ENCODE measurements at regions not wholly inside any gene's neighbourhood (a gene's known extent, or its start where the extent isn't known, plus 50 kb on each side); places are given as distances from the start of the nearest gene placed in this dataset.

DNA sequence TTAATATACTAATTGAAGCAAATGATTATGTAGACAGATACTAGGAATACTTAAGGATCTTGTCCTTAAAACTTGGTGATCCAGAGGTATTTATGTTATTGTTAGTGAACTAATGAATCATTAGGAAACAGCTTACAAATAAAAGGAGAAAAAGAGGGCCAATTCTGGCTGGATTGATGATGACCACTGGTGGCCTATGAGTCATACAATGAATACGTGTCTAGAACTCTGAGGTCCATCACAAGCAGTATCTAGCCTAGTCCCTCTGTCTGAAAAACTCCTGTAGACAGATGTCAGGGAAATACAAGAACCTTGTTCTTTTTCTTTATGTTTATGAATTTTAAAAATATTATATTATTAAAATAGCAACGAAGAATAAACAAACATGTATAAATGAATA lies 51.7 kb upstream of the RTL1 start:
- DNase-seq (ENCODE audit: insufficient read length) (no peak), FAIRE-seq (no peak)
- TF ChIP-seq TAF1 (IDR thresholded peaks at IDR 0.05; ENCODE audit: borderline replicate concordance, low read depth, low read length) (no peak), POLR2AphosphoS5 (IDR thresholded peaks at IDR 0.05; ENCODE audit: low read depth, low read length) (no peak), POLR2A (IDR thresholded peaks at IDR 0.05; ENCODE audit: low read depth, low read length) (no peak)

GRCh38 chr14:100962494-100962893 lies 59.0 kb upstream of the RTL1 start:
- DNase-seq (ENCODE audit: insufficient read length) = no peak

GRCh38 chr14:100965296-100965695 lies 61.8 kb upstream of the RTL1 start:
- DNase-seq (ENCODE audit: insufficient read length) (no peak), FAIRE-seq (no peak)
- TF ChIP-seq POLR2A (IDR thresholded peaks at IDR 0.05; ENCODE audit: low read depth, low read length) = no peak
- no peak for TF ChIP-seq POLR2AphosphoS5 (IDR thresholded peaks at IDR 0.05; ENCODE audit: low read depth, low read length)
- no peak for TF ChIP-seq TAF1 (IDR thresholded peaks at IDR 0.05; ENCODE audit: borderline replicate concordance, low read depth, low read length)

More at GRCh38 chr14:100962494-100962893, 59.0 kb upstream of the RTL1 start:
- TF ChIP-seq POLR2A (IDR thresholded peaks at IDR 0.05; ENCODE audit: low read depth, low read length) = no peak
- TF ChIP-seq TAF1 (IDR thresholded peaks at IDR 0.05; ENCODE audit: borderline replicate concordance, low read depth, low read length) = no peak
- no peak for TF ChIP-seq POLR2AphosphoS5 (IDR thresholded peaks at IDR 0.05; ENCODE audit: low read depth, low read length)
- no peak for FAIRE-seq

DNA sequence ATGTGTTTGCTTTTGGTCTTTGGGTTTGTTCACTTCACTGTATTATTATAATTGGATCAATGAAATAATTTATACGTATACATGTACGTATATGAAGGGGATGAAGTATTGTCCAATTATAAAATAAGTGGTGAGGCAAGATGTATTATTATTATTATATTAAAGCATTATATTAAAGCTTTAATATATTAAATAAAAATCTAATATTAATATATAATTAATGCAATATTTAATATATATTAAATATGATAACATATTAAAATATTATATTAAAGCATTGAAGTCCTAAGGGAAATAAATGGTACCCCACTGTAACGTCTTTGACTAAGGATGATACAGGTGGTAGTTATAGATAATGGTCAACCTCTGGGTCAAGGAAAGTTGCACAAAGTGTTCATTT lies 63.7 kb upstream of the RTL1 start:
- no peak for FAIRE-seq
- no peak for DNase-seq (ENCODE audit: insufficient read length)
- TF ChIP-seq TAF1 (IDR thresholded peaks at IDR 0.05; ENCODE audit: borderline replicate concordance, low read depth, low read length) = no peak
- TF ChIP-seq POLR2A (IDR thresholded peaks at IDR 0.05; ENCODE audit: low read depth, low read length) = no peak
- TF ChIP-seq POLR2AphosphoS5 (IDR thresholded peaks at IDR 0.05; ENCODE audit: low read depth, low read length) = no peak

GRCh38 chr14:100967930-100968329 lies 64.4 kb upstream of the RTL1 start:
- DNase-seq (ENCODE audit: insufficient read length) = no peak
- no peak for TF ChIP-seq TAF1 (IDR thresholded peaks at IDR 0.05; ENCODE audit: borderline replicate concordance, low read depth, low read length)
- TF ChIP-seq POLR2A (IDR thresholded peaks at IDR 0.05; ENCODE audit: low read depth, low read length) = no peak
- TF ChIP-seq POLR2AphosphoS5 (IDR thresholded peaks at IDR 0.05; ENCODE audit: low read depth, low read length) = no peak
- no peak for FAIRE-seq

DNA sequence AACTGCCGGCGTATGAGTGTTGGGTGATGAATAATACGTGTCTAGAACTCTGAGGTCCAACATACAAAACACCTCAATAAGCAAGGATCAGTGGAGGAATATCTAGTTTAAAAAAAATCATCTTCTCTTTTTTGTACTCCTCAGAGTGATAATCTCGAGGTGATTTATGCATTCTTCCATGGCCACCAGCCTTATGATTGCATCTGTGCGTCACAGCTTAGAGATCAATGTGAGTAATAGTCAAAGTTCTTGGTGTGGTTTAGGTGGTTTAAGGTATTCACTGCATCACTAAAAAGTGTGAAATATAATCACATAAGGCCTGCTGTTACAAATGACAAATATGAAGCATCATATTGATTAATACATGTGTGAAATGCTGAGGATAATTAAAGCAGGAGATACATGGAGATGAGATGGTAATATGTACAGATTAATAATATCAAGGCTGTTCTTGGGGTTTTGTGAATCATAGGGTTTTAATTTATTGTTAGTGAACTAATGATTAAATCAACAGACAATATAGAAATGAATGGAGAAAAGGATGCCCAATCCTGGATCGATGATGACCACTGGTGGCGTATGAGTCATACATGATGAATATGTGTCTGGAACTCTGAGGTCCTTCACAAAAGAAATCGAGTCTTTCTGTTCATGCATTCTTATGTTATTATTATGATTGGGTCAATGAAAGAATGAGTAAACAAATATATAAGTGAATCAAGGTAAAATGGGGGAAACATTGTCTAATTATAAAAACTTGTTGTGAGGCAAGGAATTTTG lies 68.8 kb upstream of the RTL1 start:
- FAIRE-seq (no peak), DNase-seq (ENCODE audit: insufficient read length) (no peak)
- TF ChIP-seq POLR2AphosphoS5 (IDR thresholded peaks at IDR 0.05; ENCODE audit: low read depth, low read length) = no peak
- TF ChIP-seq TAF1 (IDR thresholded peaks at IDR 0.05; ENCODE audit: borderline replicate concordance, low read depth, low read length) = no peak
- no peak for TF ChIP-seq POLR2A (IDR thresholded peaks at IDR 0.05; ENCODE audit: low read depth, low read length)

GRCh38 chr14:100975671-100976070 lies 72.1 kb upstream of the RTL1 start:
- FAIRE-seq (no peak), DNase-seq (ENCODE audit: insufficient read length) (no peak)
- TF ChIP-seq POLR2A (IDR thresholded peaks at IDR 0.05; ENCODE audit: low read depth, low read length) = no peak
- TF ChIP-seq POLR2AphosphoS5 (IDR thresholded peaks at IDR 0.05; ENCODE audit: low read depth, low read length) = no peak
- TF ChIP-seq TAF1 (IDR thresholded peaks at IDR 0.05; ENCODE audit: borderline replicate concordance, low read depth, low read length) = no peak

GRCh38 chr14:100979079-100979478 lies 75.6 kb upstream of the RTL1 start:
- DNase-seq (ENCODE audit: insufficient read length) (no peak), FAIRE-seq (no peak)
- TF ChIP-seq POLR2AphosphoS5 (IDR thresholded peaks at IDR 0.05; ENCODE audit: low read depth, low read length) (no peak), TAF1 (IDR thresholded peaks at IDR 0.05; ENCODE audit: borderline replicate concordance, low read depth, low read length) (no peak), POLR2A (IDR thresholded peaks at IDR 0.05; ENCODE audit: low read depth, low read length) (no peak)

DNA sequence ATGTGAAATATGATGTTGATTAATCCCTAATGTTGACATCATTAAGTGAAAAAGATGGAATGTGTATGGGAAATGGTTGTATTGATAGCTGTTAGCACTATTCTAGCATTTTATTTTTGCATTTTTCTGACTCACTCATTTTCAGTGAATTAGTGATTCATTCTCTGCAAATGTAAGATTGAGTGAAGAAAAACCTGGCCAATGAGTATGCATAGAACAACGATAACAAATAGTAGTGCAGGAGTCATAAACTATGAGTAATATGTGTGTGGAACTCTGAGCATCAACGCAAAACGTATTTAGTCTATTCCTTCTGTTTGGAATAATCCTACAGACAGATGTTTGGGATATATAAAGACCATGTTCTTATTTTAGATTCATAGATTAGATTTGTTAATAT lies 76.3 kb upstream of the RTL1 start:
- TF ChIP-seq POLR2A (IDR thresholded peaks at IDR 0.05; ENCODE audit: low read depth, low read length) (no peak), TAF1 (IDR thresholded peaks at IDR 0.05; ENCODE audit: borderline replicate concordance, low read depth, low read length) (no peak)
- no peak for FAIRE-seq
- DNase-seq (ENCODE audit: insufficient read length) = no peak

DNA sequence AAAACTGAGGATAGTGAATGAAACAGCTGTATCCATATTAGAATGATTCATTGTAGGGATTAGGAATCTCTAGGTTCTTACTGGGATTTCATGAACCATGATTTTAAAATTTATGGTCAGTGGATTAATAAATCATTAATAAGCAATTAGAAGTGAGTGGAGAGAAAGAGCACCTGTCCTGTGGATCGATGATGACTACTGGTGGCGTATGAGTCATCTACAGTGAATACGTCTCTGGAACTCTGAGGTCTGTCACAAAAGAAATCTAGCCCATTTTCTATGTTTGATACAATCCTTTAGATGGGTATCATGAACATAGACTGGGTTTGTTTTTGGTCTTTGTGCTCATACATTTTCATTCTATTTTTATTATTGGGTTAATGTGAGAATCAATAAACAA lies 77.3 kb upstream of the RTL1 start:
- no peak for FAIRE-seq
- DNase-seq (ENCODE audit: insufficient read length) = no peak
- TF ChIP-seq POLR2A (IDR thresholded peaks at IDR 0.05; ENCODE audit: low read depth, low read length) = no peak
- TF ChIP-seq POLR2AphosphoS5 (IDR thresholded peaks at IDR 0.05; ENCODE audit: low read depth, low read length) = no peak
- no peak for TF ChIP-seq TAF1 (IDR thresholded peaks at IDR 0.05; ENCODE audit: borderline replicate concordance, low read depth, low read length)

- no peak for DNase-seq (ENCODE audit: insufficient read length)
- no peak for FAIRE-seq
- no peak for TF ChIP-seq POLR2AphosphoS5 (IDR thresholded peaks at IDR 0.05; ENCODE audit: low read depth, low read length)
- TF ChIP-seq POLR2A (IDR thresholded peaks at IDR 0.05; ENCODE audit: low read depth, low read length) = no peak
- no peak for TF ChIP-seq TAF1 (IDR thresholded peaks at IDR 0.05; ENCODE audit: borderline replicate concordance, low read depth, low read length)
Observed at GRCh38 chr14:100981809-100982208, 78.3 kb upstream of the RTL1 start.

DNA sequence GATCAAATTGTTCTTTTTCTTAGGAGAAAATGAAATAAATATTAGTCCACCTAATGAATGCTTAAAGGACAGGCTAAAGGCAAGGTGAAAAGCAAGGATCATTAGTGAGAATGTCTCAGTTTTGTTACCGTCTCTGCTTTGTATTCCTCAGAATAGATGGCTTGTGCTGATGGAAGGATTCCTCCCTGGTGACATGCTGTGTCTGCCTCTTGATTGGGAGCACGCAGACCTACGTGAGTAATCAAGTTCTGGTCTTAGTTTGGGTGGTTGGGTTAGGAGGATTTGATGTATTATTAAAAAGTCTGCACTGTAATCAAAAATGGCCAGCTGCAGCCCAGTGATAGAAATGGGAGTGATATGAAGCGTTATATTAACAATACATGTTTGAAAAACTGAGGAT lies 78.8 kb upstream of the RTL1 start:
- TF ChIP-seq POLR2A (IDR thresholded peaks at IDR 0.05; ENCODE audit: low read depth, low read length) = no peak
- no peak for TF ChIP-seq POLR2AphosphoS5 (IDR thresholded peaks at IDR 0.05; ENCODE audit: low read depth, low read length)
- no peak for TF ChIP-seq TAF1 (IDR thresholded peaks at IDR 0.05; ENCODE audit: borderline replicate concordance, low read depth, low read length)
- DNase-seq (ENCODE audit: insufficient read length) = no peak
- no peak for FAIRE-seq

Measured in GM12892 (cell line).